ENCODE measurements at regions not wholly inside any gene's neighbourhood (a gene's known extent, or its start where the extent isn't known, plus 50 kb on each side); places are given as distances from the start of the nearest gene placed in this dataset.
"Not testable (repeated sequence)": the region's sequence is repeated elsewhere in the genome, so short reads cannot be mapped to it uniquely, and the experiment has no call there.

DNA sequence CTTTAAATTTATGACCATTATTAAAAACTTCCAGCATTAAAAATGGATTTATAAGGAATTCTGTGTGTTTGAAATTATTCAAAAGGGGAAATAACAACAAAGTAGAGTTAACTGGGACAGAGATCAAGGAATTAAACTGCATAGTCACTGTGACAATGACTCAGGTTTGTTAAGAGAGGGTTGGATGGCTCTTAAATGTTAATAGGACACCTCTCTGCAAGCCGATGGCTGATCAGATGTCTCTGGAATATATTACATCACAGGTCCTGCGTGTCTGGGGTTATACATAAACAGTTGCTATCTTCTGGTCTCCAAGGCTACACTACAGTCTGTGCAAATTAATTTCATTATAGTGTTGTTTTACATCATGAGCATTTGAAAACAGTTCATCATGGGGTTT is 574.3 kb downstream of the COL12A1 start:
- no peak for DNase-seq (ENCODE audit: low spot score)

GRCh38 chr6:74626288-74626687 is 579.6 kb downstream of the COL12A1 start:
- DNase-seq (ENCODE audit: low spot score): no peak

DNA sequence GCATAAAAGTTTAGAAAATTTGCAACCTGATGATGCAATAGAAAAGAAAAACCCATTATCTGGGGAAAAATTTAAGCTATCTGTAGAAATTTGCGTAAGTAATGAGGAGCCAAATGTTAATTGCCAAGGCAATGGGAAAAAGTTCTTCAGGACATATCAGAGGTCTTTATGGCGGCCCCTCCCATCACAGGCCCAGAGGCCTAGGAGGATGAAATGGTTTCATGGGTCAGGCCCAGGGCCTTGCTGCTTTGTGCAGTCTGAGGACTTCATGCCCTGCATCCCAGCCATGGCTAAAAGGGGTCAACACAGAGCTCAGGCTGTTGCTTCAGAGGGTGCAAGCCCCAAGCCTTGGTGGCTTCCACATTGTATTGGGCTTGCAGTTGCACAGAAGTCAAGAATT is 582.8 kb downstream of the COL12A1 start:
- no peak for DNase-seq (ENCODE audit: low spot score)

- no peak for DNase-seq (ENCODE audit: low spot score)
Observed at GRCh38 chr6:74611220-74611619, 594.6 kb downstream of the COL12A1 start.

DNA sequence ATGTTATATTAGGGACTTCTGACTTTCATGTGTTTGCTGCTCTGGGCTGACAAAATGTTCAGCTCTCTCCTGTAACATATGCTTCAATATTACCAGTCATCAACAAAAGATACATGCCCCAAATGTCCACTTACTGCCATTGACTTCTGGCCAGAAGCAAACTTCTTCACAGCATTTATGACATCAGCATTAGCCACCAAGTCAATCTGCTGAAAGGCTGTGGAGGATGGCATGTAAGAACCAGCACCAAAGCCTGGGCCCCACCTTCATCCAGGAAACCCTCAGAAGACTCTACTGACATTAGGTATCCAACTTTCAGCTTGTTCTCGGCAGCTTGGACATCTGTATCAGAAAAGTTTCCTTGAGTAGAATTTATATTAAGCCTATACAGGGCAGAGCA is 595.5 kb downstream of the COL12A1 start:
- no peak for DNase-seq (ENCODE audit: low spot score)

DNA sequence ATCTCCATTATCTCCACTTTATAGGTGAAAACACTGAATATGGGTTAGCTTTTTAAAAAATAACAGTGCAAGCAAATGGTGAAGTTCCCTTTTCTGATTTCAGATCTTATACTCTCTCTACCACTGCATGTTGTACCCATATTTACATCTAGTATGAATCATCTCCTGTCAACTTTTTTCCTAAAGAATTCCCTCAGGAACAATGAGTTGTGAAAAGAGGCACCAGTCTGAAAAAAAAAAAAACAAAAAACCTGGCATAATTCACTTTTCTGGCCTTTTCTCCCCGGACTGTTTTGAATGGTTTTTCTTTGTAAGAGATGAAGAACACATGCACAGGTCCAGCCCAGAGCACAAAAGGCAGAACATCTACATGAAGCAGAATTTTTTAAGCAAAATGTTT is 596.0 kb downstream of the COL12A1 start:
- no peak for DNase-seq (ENCODE audit: low spot score)

GRCh38 chr6:74607934-74608333 is 597.9 kb downstream of the COL12A1 start:
- no peak for DNase-seq (ENCODE audit: low spot score)

DNA sequence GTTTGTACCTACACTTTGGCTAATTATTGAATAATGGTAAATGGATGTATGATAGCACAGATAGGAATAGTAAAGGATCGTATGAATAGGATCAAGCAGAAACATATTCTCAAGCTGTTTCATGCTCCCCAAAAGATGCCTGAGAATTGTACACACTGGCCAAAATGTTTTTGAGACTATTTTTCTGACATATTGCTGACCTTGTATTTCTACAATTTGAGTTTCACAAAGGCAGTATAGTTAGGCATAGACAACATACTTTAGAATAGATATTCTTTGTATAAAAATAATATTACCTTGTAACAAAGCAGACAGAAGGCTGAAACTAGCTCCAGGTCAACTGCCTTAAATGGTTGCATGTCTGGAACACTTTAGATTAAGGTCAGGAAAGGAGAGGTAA is 598.4 kb downstream of the COL12A1 start:
- no peak for DNase-seq (ENCODE audit: low spot score)

GRCh38 chr6:74606582-74607071 is 599.2 kb downstream of the COL12A1 start:
- no peak for DNase-seq (ENCODE audit: low spot score)

- no peak for DNase-seq (ENCODE audit: low spot score)
Observed at GRCh38 chr6:74605922-74606581, 599.8 kb downstream of the COL12A1 start.

DNA sequence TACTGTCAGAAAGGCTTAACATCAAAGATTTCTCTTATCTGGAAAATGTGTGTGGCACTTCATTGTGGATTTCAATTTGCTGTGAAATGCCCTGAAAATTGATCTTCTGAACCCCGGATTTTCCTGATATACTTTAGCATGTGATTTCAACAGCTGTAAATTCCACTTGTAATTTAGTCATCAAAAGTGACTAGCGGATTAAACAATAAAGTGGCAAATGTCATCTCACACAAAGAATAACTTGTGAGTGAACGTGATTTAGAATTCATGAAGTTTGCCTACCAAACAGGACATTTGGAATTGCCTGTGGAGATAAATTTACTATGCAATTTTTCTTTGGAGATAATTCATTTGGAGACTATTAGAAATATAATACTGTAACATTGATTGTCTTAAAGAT is 601.6 kb downstream of the COL12A1 start:
- no peak for DNase-seq (ENCODE audit: low spot score)

DNA sequence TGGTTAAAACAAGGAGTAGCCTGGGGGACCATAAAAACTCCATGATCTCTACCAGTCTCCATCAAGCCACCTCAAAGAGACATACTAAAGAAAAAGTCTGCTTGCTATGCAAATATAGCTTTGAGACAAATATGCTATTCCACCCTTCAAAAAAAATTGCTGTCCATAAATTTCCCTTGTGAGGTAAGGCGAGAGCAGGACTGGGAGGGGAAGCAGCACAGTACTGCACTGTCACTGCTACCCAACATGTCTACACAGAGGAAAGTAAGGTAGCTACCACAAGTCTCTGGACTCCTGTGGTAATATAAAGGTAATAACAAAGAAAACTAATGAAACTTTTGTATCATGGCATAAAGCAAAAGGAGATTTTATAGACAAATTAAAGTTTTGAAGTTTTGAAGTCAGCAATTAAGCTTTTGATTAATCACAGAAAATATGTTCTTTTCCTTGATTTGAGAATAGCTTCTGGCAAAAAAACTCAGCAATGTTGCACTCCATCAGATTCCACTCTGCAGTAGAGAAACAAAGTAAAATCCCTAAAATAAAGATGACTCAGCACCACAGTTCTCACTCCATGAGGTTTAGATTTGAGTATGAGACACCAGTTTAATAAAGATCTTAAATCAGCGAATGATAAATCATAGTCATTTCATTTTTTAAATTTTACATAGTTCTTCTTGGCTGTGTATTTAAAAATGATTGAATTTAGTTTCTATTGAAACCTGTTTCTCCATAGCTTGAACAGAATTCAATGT is 602.4 kb downstream of the COL12A1 start:
- DNase-seq (ENCODE audit: low spot score): no peak

GRCh38 chr6:74602206-74602605 is 603.6 kb downstream of the COL12A1 start:
- no peak for DNase-seq (ENCODE audit: low spot score)

DNA sequence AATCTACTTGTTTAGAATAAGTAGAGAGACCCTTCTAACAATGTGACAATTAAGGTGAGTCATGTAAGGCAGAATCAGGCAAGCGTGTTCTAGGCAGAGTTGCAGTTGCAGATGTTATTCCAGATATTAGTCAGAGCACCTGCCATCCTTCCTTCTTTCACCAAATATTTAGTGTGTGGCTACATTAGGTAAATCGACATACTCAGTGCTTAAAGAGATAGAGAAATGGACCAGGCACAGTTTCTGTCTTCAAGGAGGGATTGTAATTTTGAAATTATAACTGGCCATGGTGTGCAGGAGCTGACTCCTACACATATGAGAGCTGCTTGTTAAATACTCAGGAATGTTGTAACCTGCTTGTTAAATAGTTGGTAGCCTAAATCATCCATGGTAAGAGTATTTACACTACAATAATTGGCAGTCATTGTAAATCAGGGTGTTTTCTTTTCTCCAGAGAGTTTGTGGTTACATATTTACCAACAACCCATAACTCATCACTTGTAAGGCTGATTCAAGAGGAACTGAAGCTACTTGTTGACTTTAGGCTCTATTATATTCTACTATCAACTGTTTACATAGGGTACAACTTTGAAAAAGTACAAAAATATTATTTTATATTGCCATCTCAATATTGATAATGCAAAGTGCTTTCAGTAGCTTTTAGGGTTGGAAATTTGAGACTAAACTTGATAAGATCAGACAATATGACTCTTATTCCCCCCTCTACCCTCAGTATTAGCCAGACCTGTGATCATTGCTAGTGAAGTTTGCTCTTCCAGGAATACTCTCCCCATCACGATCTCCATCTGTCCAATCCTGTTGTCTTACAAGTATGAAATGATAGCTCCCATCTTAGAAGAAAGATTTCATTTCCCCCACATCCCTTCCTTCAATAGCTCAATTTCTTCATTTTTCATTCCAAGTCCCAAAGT is 607.1 kb downstream of the COL12A1 start:
- DNase-seq (ENCODE audit: low spot score): no peak

DNA sequence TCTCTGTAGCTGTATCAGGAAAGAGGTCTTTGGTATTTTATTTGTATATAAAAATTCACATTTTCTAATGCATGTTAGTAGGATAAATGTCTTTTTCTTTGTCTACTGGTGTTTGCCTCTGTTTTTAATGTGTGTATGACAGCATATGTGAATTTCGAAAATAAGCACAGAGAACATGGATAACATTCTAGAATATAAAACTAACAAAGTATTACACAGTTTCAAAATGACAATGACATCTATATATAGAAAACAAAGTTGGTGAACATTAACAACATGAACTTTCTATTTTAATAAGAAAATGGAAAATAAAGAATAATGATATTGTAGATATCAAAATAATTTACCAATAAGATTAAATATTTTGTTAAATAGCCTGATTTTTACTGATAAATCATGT is 608.0 kb downstream of the COL12A1 start:
- DNase-seq (ENCODE audit: low spot score): no peak

DNA sequence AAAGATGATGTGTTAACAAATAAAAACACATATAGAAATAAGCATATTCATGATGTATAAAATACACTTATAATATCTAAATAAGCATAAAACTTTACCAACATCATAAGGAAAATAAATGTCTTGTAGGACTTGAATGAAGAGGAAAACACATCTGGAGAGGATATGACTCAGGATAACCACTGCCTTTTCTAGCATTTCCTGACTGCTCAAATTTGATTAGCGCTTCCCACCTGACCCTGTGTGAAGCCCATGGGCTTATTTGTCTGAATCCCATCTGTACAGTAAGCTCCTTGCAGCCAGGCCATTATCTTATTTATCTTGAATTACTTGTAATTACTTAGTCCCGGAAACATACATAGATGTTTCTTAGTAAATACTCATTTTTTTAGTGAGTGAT is 608.6 kb downstream of the COL12A1 start:
- no peak for DNase-seq (ENCODE audit: low spot score)

- DNase-seq (ENCODE audit: low spot score): no peak
Observed at GRCh38 chr6:74596588-74596987, 609.3 kb downstream of the COL12A1 start.

GRCh38 chr6:74594350-74594749 is 611.5 kb downstream of the COL12A1 start:
- DNase-seq (ENCODE audit: low spot score): not testable (repeated sequence)

GRCh38 chr6:74588094-74588832 is 617.6 kb downstream of the COL12A1 start:
- no peak for DNase-seq (ENCODE audit: low spot score)

GRCh38 chr6:74587386-74587785 is 618.5 kb downstream of the COL12A1 start:
- DNase-seq (ENCODE audit: low spot score): no peak

GRCh38 chr6:74585753-74586152 is 620.1 kb downstream of the COL12A1 start:
- DNase-seq (ENCODE audit: low spot score): no peak

DNA sequence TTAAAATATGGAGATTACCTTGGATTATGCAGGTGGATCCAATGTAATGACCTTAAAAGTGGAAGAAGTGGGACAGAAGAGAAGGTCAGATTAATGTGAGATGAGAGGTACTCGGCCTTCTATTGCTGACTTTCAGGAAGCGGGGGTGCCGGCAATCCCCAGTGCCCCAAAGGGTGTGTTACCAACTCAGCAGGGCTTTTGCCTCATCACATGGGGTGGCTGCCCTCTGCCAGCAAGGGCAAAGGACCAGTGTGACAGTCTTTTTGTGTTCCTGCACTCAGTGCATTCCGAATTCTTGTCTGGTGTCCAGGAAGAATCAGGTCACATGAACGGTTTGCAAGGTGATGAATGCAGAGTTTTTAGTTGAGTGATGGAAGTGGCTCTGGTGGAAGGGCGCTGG is 624.2 kb downstream of the COL12A1 start:
- DNase-seq (ENCODE audit: low spot score): no peak

Measured in hematopoietic multipotent progenitor cell treated with erythropoietin and hydrocortisone succinate and interleukin-3 and kit ligand, for 17 days (in vitro differentiated cells).